IMR-90 (cell line): ENCODE measurements at regions not wholly inside any gene's neighbourhood (a gene's known extent, or its start where the extent isn't known, plus 50 kb on each side); places are given as distances from the start of the nearest gene placed in this dataset.

Source experiments
- ATAC-seq: fragments of 200-7000 bp; cut with Tn5 transposase; 2 replicates; pipeline ENCODE4 v1.9.1; 2020; ENCODE audit warnings: low read depth, mild to moderate bottlenecking, moderate library complexity
- BruUV-seq: library from RNA; stranded (reverse); fragments of 400-500 nt; replicated peaks from 2 replicates; lab custom pipeline; 2021; lab: Mats Ljungman, UMichigan
- CTCF ChIA-PET: fragments of 300-600 bp; formaldehyde crosslinking; extraction: SDS; loops from one replicate; lab custom pipeline; 2021; ENCODE audit warnings: antibody characterized with exemption; lab: Yijun Ruan, JAX
- POLR2A ChIA-PET: fragments of 300-600 bp; sonication (Branson Sonifier 250); formaldehyde crosslinking; loops from one replicate; lab custom pipeline; 2022; ENCODE audit warnings: antibody characterized with exemption; ENCODE audit not compliant: unreplicated experiment; lab: Charles Lee
- DNase-seq: peaks from one replicate; pipeline ENCODE4 v3.0.0; 2013
- H2AFZ ChIP-seq: replicated peaks from 2 replicates; pipeline ENCODE3; 2013; ENCODE audit warnings: low read length, mild to moderate bottlenecking; ENCODE audit not compliant: poor library complexity
- H2AK5ac ChIP-seq: 2 replicates; pipeline ENCODE4 v1.6.1; 2013; ENCODE audit warnings: low read depth, low read length, inconsistent platforms
- H2AK9ac ChIP-seq: replicated peaks from 2 replicates; pipeline ENCODE3; 2013; ENCODE audit warnings: mild to moderate bottlenecking, low read depth, low read length, moderate library complexity; ENCODE audit not compliant: poor library complexity
- H2BK120ac ChIP-seq: 2 replicates; pipeline ENCODE4 v1.6.1; 2013; ENCODE audit warnings: low read depth, low read length, inconsistent platforms
- H2BK15ac ChIP-seq: 3 replicates; pipeline ENCODE4 v1.6.1; 2013; ENCODE audit warnings: low read depth, low read length, inconsistent platforms
- H2BK20ac ChIP-seq: 2 replicates; pipeline ENCODE4 v1.6.1; 2013; ENCODE audit warnings: low read depth, mild to moderate bottlenecking, inconsistent platforms, low read length, moderate library complexity
- H2BK5ac ChIP-seq: 2 replicates; pipeline ENCODE4 v1.6.1; 2013; ENCODE audit warnings: mild to moderate bottlenecking, low read depth, low read length, inconsistent platforms; ENCODE audit not compliant: poor library complexity, severe bottlenecking
- H3K14ac ChIP-seq: replicated peaks from 2 replicates; pipeline ENCODE4 v1.6.1; 2013; ENCODE audit warnings: low read depth, low read length, inconsistent platforms
- H3K18ac ChIP-seq: 2 replicates; pipeline ENCODE4 v1.6.1; 2013; ENCODE audit warnings: low read depth, low read length, control low read depth
- H3K23ac ChIP-seq: 2 replicates; pipeline ENCODE4 v1.6.1; 2013; ENCODE audit warnings: low read depth, low read length, inconsistent platforms
- H3K27ac ChIP-seq: 2 replicates; pipeline ENCODE4 v1.5.1; 2013; ENCODE audit warnings: mild to moderate bottlenecking, control low read depth, low read length; ENCODE audit not compliant: insufficient read depth
- H3K27me3 ChIP-seq: 2 replicates; pipeline ENCODE4 v1.6.1; 2013; ENCODE audit warnings: low read length; ENCODE audit not compliant: control insufficient read depth, insufficient read depth
- H3K36me3 ChIP-seq: 2 replicates; pipeline ENCODE4 v1.6.1; 2013; ENCODE audit warnings: low read length, mixed read lengths; ENCODE audit not compliant: control insufficient read depth, insufficient read depth
- H3K4ac ChIP-seq: 2 replicates; pipeline ENCODE4 v1.6.1; 2013; ENCODE audit warnings: low read depth, low read length, inconsistent platforms
- H3K4me1 ChIP-seq: 2 replicates; pipeline ENCODE4 v1.6.1; 2013; ENCODE audit warnings: low read length, mixed read lengths; ENCODE audit not compliant: control insufficient read depth, insufficient read depth
- H3K4me2 ChIP-seq: 2 replicates; pipeline ENCODE4 v1.6.1; 2013; ENCODE audit warnings: low read depth, mild to moderate bottlenecking, control low read depth, low read length, moderate library complexity
- H3K4me3 ChIP-seq: 2 replicates; pipeline ENCODE4 v1.5.1; 2013; ENCODE audit warnings: low read depth, mild to moderate bottlenecking, control low read depth, low read length, moderate library complexity; ENCODE audit not compliant: insufficient read depth
- H3K56ac ChIP-seq: 2 replicates; pipeline ENCODE4 v1.6.1; 2013; ENCODE audit warnings: low read length, inconsistent platforms; ENCODE audit not compliant: insufficient read depth; ENCODE audit errors: extremely low read depth
- H3K79me1 ChIP-seq, 2 experiments: 2 replicates each; pipeline ENCODE4 v1.6.1; 2013; ENCODE audit warnings: low read length in 2 of 2, inconsistent platforms in 1 of 2, low read depth in 1 of 2
- H3K9ac ChIP-seq: 2 replicates; pipeline ENCODE4 v1.6.1; 2013; ENCODE audit warnings: low read depth, low read length, control low read depth
- H3K9me1 ChIP-seq: 2 replicates; pipeline ENCODE4 v1.6.1; 2013; ENCODE audit warnings: low read length, inconsistent platforms; ENCODE audit not compliant: insufficient read depth
- H3K9me3 ChIP-seq: 2 replicates; pipeline ENCODE4 v1.6.1; 2013; ENCODE audit warnings: low read length; ENCODE audit not compliant: control insufficient read depth, insufficient read depth
- H4K20me1 ChIP-seq: 2 replicates; pipeline ENCODE4 v1.6.1; 2013; ENCODE audit warnings: low read length, inconsistent platforms; ENCODE audit not compliant: insufficient read depth
- H4K5ac ChIP-seq: 2 replicates; pipeline ENCODE4 v1.6.1; 2013; ENCODE audit warnings: mild to moderate bottlenecking, low read depth, low read length, control low read depth
- H4K8ac ChIP-seq, 2 experiments: 2 replicates each; pipeline ENCODE4 v1.6.1; 2013; ENCODE audit warnings: low read depth in 2 of 2, low read length in 2 of 2, control low read depth in 1 of 2, inconsistent platforms in 1 of 2
- H4K91ac ChIP-seq: 2 replicates; pipeline ENCODE4 v1.6.1; 2013; ENCODE audit warnings: low read depth, low read length, inconsistent platforms; ENCODE audit not compliant: insufficient read depth
- CEBPB ChIP-seq: IDR thresholded peaks from 2 replicates; pipeline ENCODE4 v1.6.1; 2012; ENCODE audit warnings: low read depth, low read length, improper control_type of control experiment
- CHD1 ChIP-seq: IDR thresholded peaks from 2 replicates; pipeline ENCODE4 v1.6.1; 2012; ENCODE audit warnings: low read depth, low read length, improper control_type of control experiment
- FOS ChIP-seq: fragments of 150-350 bp; IDR thresholded peaks from 2 replicates; pipeline ENCODE4 v1.6.1; 2016; ENCODE audit warnings: low read depth, low read length
- MAFK ChIP-seq: IDR thresholded peaks from 2 replicates; pipeline ENCODE4 v1.6.1; 2012; ENCODE audit warnings: low read depth, low read length, improper control_type of control experiment
- MAZ ChIP-seq: IDR thresholded peaks from 2 replicates; pipeline ENCODE4 v1.6.1; 2012; ENCODE audit warnings: low read depth, mild to moderate bottlenecking, low read length, improper control_type of control experiment, moderate library complexity, borderline replicate concordance
- NFE2L2 ChIP-seq: fragments of 150-350 bp; IDR thresholded peaks from 2 replicates; pipeline ENCODE4 v1.6.1; 2016; ENCODE audit warnings: low read depth, mild to moderate bottlenecking, low read length
- POLR2A ChIP-seq: IDR thresholded peaks from 2 replicates; pipeline ENCODE4 v1.6.1; 2012; ENCODE audit warnings: mild to moderate bottlenecking, low read depth, low read length
- RAD21 ChIP-seq: IDR thresholded peaks from 2 replicates; pipeline ENCODE4 v1.6.1; 2012; ENCODE audit warnings: low read length, improper control_type of control experiment
- RFX5 ChIP-seq: IDR thresholded peaks from 2 replicates; pipeline ENCODE4 v1.8.0; 2012; ENCODE audit warnings: low read depth, mild to moderate bottlenecking, low read length, moderate library complexity
- WGBS, 2 experiments: methylation state at CpG; one replicate each; pipeline versions ENCODE4 v1.1.5 to v1.1.7; 2013; ENCODE audit warnings: missing lambda C conversion rate in 2 of 2; ENCODE audit not compliant: insufficient read length in 1 of 2; ENCODE audit errors: extremely low coverage in 2 of 2; 5-methylcytosine and 5-hydroxymethylcytosine counted together
- dilution Hi-C: fragments of 300-500 bp; cut with HindIII; formaldehyde crosslinking; loops from one replicate; pipeline ENCODE4 v1.14.3; 2018; ENCODE audit warnings: low sequenced_read_pairs; ENCODE audit not compliant: unreplicated experiment
- in situ Hi-C: fragments of 300-500 bp; cut with MboI; formaldehyde crosslinking; loops from 3 replicates; pipeline ENCODE4 v1.14.3; 2019; ENCODE audit warnings: low sequenced_read_pairs, inconsistent platforms, mixed read lengths
- intact Hi-C: fragments of 100-400 bp; cut with micrococcal nuclease; formaldehyde crosslinking; loops from 2 replicates; pipeline ENCODE4 v1.10.0; 2022
- TF ChIP-seq, protein P1 (sequence below): fragments of 150-350 bp; IDR thresholded peaks from 2 replicates; pipeline ENCODE4 v1.6.1; 2016; ENCODE audit warnings: low read depth, mild to moderate bottlenecking, low read length, moderate library complexity, borderline replicate concordance
- TF ChIP-seq, protein P2 (sequence below): fragments of 150-350 bp; IDR thresholded peaks from 2 replicates; pipeline ENCODE4 v1.6.1; 2017; ENCODE audit warnings: mild to moderate bottlenecking, antibody characterized with exemption, low read length, low read depth
- TF ChIP-seq, protein P3 (sequence below): conservative IDR thresholded peaks from 2 replicates; pipeline ENCODE4 v1.5.1; 2012; ENCODE audit warnings: mild to moderate bottlenecking, low read depth, low read length, improper control_type of control experiment

DNA sequence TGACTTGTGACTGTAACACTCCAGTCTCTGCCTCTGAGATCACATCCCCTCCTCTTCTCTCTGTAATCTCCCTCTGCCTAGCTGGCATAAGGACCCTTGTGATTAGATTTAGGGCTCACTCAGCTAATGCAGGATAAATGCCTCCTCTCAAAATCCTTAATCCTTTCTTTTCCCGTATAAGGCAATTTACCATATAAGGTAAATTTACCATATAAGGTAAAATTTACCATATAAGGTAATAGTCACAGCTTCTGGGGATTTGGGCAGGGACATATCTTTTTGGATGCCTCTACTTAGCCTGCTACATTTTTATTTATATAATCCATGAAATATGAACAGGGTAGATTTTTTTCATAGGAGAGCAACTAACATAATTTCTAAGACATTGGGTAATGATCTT lies 318.0 kb upstream of the PUM3 start:
- no peaks in the 10 kb centered on the region for H3K9me1 ChIP-seq
- no peaks in the 10 kb centered on the region for H3K36me3 ChIP-seq
- no peaks in the 10 kb centered on the region for H3K4me1 ChIP-seq
- no peak overlapping the region for H3K9ac ChIP-seq
- H3K23ac ChIP-seq, result no peak overlapping the region
- no peaks in the 10 kb centered on the region for H3K79me1 ChIP-seq
- no peak overlapping the region for H2BK5ac ChIP-seq
- no peak overlapping the region for H2AFZ ChIP-seq
- no peak overlapping the region for H3K4me3 ChIP-seq
- no peak overlapping the region for H3K27ac ChIP-seq
- no peaks in the 10 kb centered on the region for H4K20me1 ChIP-seq
- no peak overlapping the region for H3K14ac ChIP-seq
- no peak overlapping the region for H4K91ac ChIP-seq
- H3K4me2 ChIP-seq, result no peak overlapping the region
- no peak overlapping the region for H4K8ac ChIP-seq
- H3K4ac ChIP-seq, result no peak overlapping the region
- no peak overlapping the region for H2AK5ac ChIP-seq
- H4K5ac ChIP-seq, result no peak overlapping the region
- no peak overlapping the region for H3K18ac ChIP-seq
- H2BK120ac ChIP-seq, result no peak overlapping the region
- DNase-seq (no peak), ATAC-seq (no peak)
- no CpG with 5 or more reads among the region's 1 CpG for WGBS, 2 experiments
- in situ Hi-C loops (no loop called here), dilution Hi-C loops (no loop called here), intact Hi-C loops (no loop called here)
- POLR2A ChIA-PET, result no interaction called here
- CTCF ChIA-PET, result no interaction called here
- no peaks in the 10 kb centered on the region for H3K9me3 ChIP-seq
- no peak overlapping the region for H3K56ac ChIP-seq
- H2BK15ac ChIP-seq, result no peak overlapping the region
- no TSS peak for BruUV-seq
- TF ChIP-seq, protein P1, sequence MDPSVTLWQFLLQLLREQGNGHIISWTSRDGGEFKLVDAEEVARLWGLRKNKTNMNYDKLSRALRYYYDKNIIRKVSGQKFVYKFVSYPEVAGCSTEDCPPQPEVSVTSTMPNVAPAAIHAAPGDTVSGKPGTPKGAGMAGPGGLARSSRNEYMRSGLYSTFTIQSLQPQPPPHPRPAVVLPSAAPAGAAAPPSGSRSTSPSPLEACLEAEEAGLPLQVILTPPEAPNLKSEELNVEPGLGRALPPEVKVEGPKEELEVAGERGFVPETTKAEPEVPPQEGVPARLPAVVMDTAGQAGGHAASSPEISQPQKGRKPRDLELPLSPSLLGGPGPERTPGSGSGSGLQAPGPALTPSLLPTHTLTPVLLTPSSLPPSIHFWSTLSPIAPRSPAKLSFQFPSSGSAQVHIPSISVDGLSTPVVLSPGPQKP, result no peak
- TF ChIP-seq, protein P2, sequence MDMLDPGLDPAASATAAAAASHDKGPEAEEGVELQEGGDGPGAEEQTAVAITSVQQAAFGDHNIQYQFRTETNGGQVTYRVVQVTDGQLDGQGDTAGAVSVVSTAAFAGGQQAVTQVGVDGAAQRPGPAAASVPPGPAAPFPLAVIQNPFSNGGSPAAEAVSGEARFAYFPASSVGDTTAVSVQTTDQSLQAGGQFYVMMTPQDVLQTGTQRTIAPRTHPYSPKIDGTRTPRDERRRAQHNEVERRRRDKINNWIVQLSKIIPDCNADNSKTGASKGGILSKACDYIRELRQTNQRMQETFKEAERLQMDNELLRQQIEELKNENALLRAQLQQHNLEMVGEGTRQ, result no peak
- no peak for TF ChIP-seq MAZ
- no peak for TF ChIP-seq RAD21
- TF ChIP-seq CEBPB, result no peak
- TF ChIP-seq, protein P3, sequence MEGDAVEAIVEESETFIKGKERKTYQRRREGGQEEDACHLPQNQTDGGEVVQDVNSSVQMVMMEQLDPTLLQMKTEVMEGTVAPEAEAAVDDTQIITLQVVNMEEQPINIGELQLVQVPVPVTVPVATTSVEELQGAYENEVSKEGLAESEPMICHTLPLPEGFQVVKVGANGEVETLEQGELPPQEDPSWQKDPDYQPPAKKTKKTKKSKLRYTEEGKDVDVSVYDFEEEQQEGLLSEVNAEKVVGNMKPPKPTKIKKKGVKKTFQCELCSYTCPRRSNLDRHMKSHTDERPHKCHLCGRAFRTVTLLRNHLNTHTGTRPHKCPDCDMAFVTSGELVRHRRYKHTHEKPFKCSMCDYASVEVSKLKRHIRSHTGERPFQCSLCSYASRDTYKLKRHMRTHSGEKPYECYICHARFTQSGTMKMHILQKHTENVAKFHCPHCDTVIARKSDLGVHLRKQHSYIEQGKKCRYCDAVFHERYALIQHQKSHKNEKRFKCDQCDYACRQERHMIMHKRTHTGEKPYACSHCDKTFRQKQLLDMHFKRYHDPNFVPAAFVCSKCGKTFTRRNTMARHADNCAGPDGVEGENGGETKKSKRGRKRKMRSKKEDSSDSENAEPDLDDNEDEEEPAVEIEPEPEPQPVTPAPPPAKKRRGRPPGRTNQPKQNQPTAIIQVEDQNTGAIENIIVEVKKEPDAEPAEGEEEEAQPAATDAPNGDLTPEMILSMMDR, result no peak
- no peak for TF ChIP-seq MAFK
- TF ChIP-seq CHD1, result no peak
- TF ChIP-seq NFE2L2, result no peak
- no peak for TF ChIP-seq FOS
- no peak for TF ChIP-seq RFX5
- TF ChIP-seq POLR2A, result no peak
- no peak overlapping the region for H2AK9ac ChIP-seq
- no peaks in the 10 kb centered on the region for H3K27me3 ChIP-seq
- no peak overlapping the region for H2BK20ac ChIP-seq
